Islet precursor cell (in vitro differentiated cells): ENCODE measurements at regions not wholly inside any gene's neighbourhood (a gene's known extent, or its start where the extent isn't known, plus 50 kb on each side); places are given as distances from the start of the nearest gene placed in this dataset.
"Not testable (repeated sequence)": the region's sequence is repeated elsewhere in the genome, so short reads cannot be mapped to it uniquely, and the experiment has no call there.

Experiments used
- DNase-seq: peaks from one replicate; pipeline ENCODE4 v3.0.0-alpha.2; 2018

- no peak for DNase-seq
These were observed 518.8 kb upstream of the ATXN7L3B start for GRCh38 chr12:74018849-74019248.

GRCh38 chr12:74021937-74022336 lies 515.7 kb upstream of the ATXN7L3B start:
- peak; percentile 95 for DNase-seq

GRCh38 chr12:74031045-74031444 lies 506.6 kb upstream of the ATXN7L3B start:
- no peak for DNase-seq

- no peak for DNase-seq
These were observed 504.1 kb upstream of the ATXN7L3B start for GRCh38 chr12:74033531-74033930.

GRCh38 chr12:74039138-74039537 lies 498.5 kb upstream of the ATXN7L3B start:
- DNase-seq: not testable (repeated sequence)

- DNase-seq: no peak
These were observed 494.3 kb upstream of the ATXN7L3B start for GRCh38 chr12:74043343-74043742.

- DNase-seq: no peak
These were observed 488.3 kb upstream of the ATXN7L3B start for GRCh38 chr12:74049348-74049747.

GRCh38 chr12:74051848-74052247 lies 485.8 kb upstream of the ATXN7L3B start:
- no peak for DNase-seq

GRCh38 chr12:74066476-74066875 lies 471.2 kb upstream of the ATXN7L3B start:
- DNase-seq: no peak

GRCh38 chr12:74071182-74071581 lies 466.5 kb upstream of the ATXN7L3B start:
- no peak for DNase-seq

GRCh38 chr12:74076918-74077317 lies 460.7 kb upstream of the ATXN7L3B start:
- DNase-seq: no peak

GRCh38 chr12:74105434-74105833 lies 432.2 kb upstream of the ATXN7L3B start:
- DNase-seq: no peak

GRCh38 chr12:74108729-74109128 lies 428.9 kb upstream of the ATXN7L3B start:
- no peak for DNase-seq

- DNase-seq: peak; percentile 86
These were observed 425.8 kb upstream of the ATXN7L3B start for GRCh38 chr12:74111688-74112360.

GRCh38 chr12:74119811-74120362 lies 417.7 kb upstream of the ATXN7L3B start:
- DNase-seq: no peak

GRCh38 chr12:74120644-74121043 lies 417.0 kb upstream of the ATXN7L3B start:
- no peak for DNase-seq

- no peak for DNase-seq
These were observed 407.9 kb upstream of the ATXN7L3B start for GRCh38 chr12:74129702-74130101.

GRCh38 chr12:74144396-74144795 lies 393.2 kb upstream of the ATXN7L3B start:
- no peak for DNase-seq

GRCh38 chr12:74145328-74145727 lies 392.3 kb upstream of the ATXN7L3B start:
- DNase-seq: no peak

- no peak for DNase-seq
These were observed 388.8 kb upstream of the ATXN7L3B start for GRCh38 chr12:74148849-74149248.

GRCh38 chr12:74152370-74152769 lies 385.3 kb upstream of the ATXN7L3B start:
- DNase-seq: no peak

- DNase-seq: no peak
These were observed 371.5 kb upstream of the ATXN7L3B start for GRCh38 chr12:74166096-74166495.

- DNase-seq: no peak
These were observed 368.0 kb upstream of the ATXN7L3B start for GRCh38 chr12:74169607-74170006.

- DNase-seq: peak; percentile 51
These were observed 366.8 kb upstream of the ATXN7L3B start for GRCh38 chr12:74170645-74171477.
